HG03378 (cell line): ENCODE measurements at regions not wholly inside any gene's neighbourhood (a gene's known extent, or its start where the extent isn't known, plus 50 kb on each side); places are given as distances from the start of the nearest gene placed in this dataset.
"Not testable (repeated sequence)": the region's sequence is repeated elsewhere in the genome, so short reads cannot be mapped to it uniquely, and the experiment has no call there.

Experiments used
- ATAC-seq: cut with Tn5 transposase; IDR thresholded peaks from one replicate; pipeline ENCODE4 v1.9.1; 2021; ENCODE audit warnings: mild to moderate bottlenecking, moderate library complexity; ENCODE audit not compliant: unreplicated experiment

DNA sequence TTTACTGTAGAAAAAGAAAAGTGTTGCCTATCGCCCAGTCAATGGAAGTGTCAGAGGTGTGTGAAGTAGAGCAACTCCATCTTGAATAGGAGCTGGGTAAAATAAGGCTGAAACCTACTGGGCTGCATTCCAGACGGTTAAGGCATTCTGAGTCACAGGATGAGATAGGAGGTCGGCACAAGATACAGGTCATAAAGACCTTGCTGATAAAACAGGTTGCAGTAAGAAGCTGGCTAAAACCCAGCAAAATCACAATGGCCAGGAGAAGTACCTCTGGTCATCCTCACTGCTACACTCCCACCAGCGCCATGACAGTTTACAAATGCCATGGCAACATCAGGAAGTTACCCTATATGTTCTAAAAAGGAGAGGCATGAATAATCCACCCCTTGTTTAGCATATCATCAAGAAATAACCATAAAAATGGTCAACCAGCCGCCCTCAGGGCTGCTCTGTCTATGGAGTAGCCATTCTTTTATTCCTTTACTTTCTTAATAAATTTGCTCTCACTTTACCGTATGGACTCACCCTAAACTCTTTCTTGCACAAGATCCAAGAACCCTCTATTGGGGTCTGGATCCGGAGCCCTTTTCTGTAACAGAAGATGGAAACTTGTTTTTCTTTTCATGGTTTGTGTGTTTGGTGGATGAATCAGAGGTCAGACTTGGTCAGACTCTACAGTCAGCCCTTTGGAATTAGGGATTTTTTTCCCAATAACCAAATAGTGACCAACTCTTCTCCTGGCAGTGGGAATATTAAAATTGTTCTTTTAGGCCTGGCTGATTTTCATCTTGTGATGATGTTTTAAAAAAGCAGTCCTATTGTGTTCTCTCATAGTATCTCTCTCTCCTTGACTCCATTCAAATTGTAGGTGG, 252.9 kb upstream of the ACTBL2 start:
- ATAC-seq, result not testable (repeated sequence)

DNA sequence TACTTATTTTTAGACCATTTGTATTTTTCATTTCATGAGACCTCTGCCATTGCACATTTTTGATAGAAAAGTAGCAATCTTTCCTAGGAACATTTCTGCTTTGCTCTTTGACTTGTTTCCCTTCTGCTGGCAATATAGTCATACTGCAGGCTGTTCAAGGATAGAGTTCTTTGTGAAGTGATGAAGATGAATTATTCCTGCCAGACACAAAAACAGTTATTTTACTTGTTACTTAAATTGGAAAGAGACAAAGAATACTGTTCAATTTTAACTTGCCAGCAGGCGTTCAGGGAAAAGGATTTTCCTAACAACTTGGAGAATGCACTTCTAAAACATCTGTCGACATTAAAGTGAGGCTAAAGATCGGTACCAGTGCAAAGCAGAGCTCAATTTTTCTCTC, 251.7 kb upstream of the ACTBL2 start:
- ATAC-seq, result no peak

DNA sequence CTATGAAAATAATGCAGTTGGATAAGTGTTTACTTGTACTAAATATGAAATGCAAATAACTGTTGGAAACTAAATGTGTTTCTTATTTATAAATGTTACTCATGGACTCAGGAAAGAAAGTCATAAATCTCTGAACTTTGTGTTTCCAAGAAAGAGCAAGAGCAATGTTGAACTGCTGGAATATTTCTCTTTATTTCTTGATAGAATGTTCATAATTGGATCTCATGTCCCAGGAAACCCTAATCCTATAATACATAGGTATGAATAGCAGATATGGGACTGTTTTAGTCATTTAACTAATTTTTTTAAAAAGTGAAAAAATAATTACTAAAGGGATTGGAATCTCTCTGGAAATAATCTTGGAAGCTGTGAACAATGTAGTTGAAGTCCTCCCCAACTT, 245.0 kb upstream of the ACTBL2 start:
- no peak for ATAC-seq

DNA sequence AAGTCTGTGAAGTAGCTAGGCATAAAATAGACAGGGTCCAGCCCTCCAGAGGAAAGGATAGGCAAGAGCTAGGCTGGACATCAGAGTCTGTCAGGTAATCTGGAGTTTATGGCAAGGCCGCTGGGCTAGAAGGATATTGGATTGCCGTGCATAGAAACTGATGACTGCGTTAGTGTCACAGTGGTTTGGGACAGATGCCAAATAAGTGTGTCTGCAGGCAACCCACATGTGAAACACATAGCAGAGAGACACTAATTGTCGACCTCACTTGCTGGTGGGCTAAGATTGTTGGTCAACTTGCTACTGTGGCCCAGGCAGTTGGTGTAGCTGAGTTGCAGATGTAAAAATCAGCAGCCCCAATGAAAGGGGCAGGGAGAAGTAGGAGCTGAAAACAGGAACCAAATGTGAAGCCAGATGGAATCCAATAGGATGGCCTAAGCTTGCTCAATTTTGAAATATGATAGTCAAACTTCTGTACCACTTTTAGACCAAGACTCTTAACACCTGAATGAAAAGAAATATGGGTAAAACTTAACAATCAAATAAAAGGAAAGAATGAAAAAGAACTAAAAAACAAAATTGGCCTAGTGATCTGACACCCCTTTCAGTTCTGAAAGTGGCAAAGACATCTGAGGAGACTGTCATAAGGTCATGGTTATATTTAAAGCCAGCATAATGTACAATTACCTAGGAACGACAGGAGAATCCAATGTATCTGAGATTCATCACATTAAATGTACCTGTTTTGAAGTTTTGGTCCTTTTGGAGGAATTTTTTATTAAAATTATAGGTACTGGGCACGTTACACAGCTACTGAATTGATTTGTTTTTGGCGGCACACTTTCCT, 243.3 kb upstream of the ACTBL2 start:
- ATAC-seq, result no peak

DNA sequence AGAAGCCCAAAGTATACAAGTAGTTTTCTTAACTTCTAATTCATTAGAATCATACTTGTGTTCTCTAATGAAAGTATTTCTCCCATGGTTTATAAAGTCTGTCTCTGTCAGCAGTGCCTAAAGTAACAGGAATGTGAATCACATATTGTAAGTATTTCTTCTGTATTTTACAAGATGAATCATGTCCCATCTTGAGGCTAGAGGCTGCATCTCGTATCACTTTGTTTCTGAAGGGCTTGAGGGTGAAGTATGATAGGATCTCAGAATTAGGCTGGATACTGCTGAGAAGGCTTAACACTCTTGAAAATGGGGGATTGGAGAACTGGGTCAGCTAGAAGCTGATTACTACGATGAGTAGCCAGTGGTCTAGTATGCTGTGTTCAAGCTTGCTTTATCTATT, 242.2 kb upstream of the ACTBL2 start:
- no peak for ATAC-seq

DNA sequence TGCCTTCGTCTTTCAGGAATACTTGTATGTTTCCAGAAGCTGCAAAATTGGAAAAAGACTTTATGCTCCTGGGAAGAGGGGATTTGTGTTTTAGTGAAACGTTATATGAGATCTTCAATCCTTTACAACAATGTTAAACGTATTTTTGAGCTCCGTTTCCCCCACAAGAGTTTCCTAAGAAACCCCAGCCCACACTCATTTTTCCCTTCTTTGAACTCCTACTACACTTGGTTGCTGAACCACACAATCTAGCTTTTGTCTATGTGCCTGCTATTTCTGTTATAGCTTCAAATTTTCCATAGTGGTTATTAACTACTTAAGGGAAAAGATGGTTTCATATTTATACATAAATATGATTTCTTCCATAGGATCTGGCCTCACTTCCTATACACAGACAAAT, 238.6 kb upstream of the ACTBL2 start:
- no peak for ATAC-seq

DNA sequence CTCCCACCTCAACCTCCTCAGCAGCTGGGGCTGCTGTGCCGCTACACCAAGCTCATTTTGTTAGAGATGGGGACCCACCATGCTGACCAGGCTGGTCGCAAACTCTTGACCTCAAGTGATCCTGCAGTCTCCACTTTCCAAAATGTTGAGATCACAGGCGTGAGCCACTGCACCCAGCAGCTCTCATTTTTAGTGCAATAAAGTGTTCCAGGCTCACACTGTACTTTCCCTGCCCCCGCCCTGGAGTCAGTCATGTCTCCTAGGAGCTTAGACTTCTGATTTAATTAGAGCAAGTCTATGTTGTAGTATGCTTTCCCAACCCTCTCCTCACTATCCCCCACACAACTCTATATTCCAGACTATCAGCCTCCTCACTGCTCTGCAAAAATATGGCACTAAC, 238.0 kb upstream of the ACTBL2 start:
- no peak for ATAC-seq

DNA sequence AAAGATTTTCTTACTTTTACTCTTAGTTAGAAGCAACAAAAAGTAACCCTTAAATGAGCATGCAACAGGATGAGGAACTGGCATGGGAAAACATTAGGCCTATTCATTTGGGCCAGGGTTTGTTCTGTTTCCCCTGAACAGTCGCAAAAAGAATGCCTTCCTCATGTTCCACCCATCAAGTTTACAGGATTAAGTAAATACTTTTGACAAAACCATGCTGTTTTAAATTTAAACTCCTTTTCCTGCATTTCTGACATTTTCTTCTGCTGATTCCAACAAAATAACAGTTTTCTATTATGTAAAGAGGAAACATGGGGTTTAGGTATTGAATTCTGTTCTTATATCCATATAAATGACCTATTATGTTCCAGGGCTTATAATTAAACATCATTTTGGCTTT, 236.6 kb upstream of the ACTBL2 start:
- no peak for ATAC-seq

DNA sequence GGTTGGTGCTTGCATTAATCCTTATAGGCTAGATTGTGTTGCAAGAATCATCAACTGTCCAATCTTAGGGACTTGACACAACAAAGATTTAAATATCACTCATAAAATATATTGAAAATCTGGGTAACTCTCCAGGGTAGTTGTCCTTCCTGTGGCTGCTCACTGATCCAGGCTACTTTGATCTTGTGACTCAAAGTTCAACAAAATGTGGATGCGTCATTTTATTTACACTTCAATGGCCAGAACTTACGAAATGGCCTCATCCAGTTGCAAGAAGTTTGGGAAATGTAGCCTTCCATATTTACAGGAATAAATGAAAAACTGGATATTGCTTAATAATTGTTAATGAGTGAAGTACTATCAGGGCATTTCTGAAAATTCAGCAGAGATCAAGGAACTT, 235.5 kb upstream of the ACTBL2 start:
- no peak for ATAC-seq

DNA sequence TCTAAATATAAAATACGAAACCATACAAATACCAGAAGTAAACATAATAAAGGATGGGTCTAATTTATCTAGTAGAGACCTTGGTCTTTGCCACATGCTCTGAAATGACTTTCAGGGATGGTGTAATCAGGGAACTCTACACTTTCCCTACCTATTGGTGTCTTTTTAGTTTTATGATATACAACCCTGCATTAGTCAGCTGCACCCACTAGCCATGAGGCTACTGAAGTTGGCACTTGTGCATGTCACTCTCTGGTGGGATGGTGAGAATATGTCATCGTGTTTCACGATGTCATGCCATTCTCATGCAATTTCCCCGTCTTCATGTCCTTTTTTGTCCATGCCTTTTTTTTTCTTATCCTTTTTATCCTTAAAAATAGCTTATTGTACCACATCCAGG, 234.9 kb upstream of the ACTBL2 start:
- no peak for ATAC-seq

DNA sequence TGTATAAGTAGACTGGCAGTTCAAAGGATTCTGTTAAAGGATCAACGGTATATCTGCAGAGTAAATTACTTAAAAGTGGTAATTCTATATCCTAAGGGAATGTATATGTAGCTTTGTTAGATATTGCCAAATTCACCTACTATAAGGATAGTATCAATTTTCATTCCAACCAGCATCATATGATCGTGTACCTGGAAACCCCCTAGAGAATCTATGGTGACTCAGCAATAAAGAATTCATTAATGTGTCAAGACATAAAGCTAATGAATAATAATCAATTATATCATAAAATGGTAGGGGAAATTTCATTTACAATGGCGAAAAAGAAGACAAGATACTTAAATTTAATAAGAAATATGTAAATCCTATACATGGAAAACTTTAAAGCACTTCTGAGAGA, 234.1 kb upstream of the ACTBL2 start:
- no peak for ATAC-seq

DNA sequence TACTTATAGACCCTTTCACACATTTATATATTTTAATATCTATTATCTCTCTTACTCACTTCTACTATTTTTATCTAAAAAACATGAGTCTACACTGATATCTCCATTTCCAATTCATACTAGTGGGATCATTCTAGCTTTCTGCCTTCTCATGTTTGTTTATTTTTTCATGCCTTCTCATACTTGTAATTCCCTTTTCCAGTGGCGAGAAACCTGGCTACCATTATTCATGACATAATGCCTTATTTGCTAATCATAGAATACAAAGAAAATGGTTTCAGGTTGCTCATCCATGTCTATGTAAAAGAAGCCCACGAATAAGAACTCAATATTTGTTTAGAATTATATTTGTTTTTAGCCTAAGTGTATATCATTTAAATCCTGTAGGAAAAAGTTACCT, 232.7 kb upstream of the ACTBL2 start:
- no peak for ATAC-seq

DNA sequence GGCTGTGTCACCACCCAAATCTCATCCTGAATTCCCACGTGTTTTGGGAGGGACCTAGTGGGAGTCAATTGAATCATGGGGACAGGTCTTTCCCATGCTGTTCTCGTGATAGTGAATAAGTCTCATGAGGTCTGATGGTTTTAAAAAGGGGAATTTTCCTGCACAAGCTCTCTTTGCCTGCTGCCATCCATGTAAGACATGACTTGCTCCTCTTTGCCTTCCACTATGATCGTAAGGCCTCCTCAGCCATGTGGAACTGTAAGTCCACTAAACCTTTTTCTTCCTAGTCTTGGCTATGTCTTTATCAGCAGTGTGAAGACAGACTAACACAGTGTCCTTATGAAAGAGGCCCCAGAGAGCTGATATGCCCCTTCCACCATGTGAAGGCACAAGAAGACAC, 230.9 kb upstream of the ACTBL2 start:
- ATAC-seq, result not testable (repeated sequence)

DNA sequence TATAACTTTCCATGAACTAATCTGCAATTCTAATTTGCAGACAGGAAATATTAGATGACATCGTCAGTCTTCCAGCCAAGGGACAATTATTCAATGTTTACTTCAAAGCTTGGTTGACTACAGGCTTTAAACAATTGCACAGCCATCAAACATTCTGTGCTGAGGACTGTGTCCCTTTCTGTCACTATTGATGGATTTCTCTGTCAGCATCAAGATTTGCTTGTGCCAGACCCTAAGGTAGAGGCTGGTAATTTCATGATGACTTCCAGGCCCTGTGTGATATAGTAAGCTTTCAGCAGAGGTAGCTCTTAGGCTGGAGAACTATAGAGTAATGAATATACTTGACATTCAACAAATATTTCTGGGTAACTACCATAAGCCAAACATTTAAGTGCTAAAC, 229.3 kb upstream of the ACTBL2 start:
- ATAC-seq, result no peak

DNA sequence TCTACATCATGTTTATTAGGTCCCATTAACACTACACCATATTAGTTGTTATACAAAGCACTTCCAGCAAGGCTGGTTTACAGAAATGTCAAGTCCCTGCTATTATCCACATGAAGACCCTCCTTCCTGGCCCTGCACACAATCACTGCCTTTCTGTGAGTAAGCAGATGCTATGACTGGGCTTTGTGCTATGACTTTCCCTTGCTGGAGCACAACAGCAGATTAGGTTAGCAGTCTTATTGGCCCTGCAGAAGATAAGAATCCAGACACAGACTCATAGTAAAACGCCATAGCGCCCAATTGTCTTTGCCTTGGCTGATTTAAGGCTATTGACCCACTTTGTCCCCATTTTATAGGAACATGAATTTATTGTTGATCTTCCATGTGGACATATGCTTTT, 228.9 kb upstream of the ACTBL2 start:
- no peak for ATAC-seq

DNA sequence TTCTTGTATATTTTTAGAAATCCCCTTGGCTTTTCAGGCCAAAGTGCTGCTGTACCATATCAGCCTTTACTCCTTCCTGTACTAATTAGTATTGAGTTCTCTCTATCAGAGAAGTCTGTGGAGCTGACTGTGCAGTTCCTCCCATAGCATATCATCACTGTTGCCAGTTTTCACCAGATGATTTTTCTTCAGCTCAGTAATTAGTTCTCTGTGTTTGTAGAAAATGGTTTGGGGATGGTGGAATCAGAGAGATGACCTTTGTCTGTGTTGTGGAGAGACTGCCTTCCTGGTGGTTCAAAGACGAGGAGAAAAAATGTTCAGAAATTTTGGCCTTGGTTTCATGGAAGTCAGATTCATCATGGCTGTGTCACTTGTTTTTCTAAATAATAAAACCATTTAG, 227.5 kb upstream of the ACTBL2 start:
- no peak for ATAC-seq

DNA sequence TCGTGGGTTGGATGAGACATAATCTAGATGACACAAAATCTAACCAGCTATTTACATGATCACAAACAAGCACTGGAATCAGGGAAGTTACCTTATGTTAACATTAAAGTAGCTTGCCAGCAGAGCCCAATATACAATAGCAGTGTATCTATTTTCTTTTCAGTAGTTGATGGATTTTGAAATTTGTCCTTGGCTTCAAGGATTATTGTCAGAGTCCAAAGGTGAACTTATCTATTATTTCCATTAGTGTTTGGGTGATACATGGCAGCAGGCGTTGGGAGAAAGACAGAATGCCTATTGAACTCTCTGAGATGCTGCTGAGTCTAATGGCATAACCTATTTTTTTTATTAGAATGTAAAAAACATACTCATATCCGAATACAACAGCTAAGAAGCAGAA, 223.2 kb upstream of the ACTBL2 start:
- no peak for ATAC-seq

DNA sequence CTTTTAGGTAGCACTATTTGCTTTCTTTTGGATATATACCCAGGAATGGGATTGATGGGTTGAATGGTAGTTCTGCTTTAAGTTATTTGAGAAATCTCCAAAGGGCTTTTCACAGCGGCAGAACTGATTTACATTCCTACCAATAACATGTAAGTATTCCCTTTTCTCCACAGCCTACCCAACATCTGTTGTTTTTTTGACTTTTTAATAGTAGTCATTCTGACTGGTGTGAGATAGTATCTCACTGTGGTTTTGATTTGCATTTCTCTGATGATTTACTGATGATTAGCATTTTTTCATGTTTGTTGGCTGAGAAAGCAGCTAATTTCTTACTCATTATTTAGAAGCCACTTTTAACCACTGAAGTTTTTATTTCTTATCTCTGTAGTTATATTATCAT, 221.1 kb upstream of the ACTBL2 start:
- no peak for ATAC-seq

DNA sequence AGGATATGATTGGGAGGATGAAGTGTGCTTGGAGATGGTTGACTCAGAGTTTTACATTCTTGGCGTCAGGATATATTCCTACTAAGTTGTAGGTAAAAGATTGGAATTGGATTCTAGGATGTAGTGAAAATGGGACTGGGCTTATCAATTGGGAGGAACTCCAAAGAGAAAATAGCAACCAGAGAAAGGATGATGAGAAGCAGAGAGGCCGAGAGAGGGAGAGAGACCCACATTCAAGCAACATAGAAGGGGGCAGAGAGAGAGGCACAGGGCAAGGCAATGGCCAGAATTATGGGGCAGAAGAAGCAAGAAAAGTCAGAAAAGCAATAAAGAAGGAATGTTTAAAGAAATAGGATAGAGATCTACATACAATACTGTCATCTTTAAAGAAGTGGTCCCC, 217.9 kb upstream of the ACTBL2 start:
- ATAC-seq, result no peak

DNA sequence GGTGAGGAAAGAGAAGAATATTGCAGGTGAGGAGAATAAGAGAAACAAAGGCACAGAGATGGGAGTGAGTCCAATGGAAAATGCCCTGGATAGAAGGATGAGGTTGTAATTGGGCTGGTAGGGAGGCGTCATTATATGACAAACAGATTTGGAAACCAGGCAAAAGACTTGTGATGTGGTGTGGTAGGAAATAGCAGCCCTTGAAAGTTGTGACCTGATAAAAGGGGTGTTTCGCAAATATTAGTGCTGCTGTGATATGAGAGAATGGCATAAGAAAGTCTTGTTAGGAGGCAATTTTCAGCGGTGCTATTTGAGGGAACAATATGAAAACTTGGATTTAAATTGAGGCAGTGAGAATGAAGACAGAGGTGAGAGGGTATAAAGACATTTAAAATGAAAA, 217.5 kb upstream of the ACTBL2 start:
- ATAC-seq, result no peak

DNA sequence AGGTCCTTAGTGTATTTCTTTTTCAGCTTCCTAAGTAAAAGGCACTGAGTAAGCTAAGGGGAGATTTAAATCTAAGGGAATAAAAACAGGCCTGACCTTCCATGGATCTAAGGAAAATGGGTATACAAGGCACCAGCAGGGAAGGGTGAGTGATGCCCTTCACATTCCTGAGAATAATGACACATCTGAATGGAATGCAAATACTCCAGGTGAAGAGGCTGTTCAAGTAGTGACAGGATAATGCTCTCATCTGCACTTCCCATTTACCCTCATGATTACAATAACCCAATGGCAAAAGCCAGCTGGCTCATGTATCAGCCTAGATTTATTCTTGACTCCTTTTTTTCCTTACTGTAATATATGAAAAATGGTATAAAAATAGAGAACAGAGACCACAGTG, 216.2 kb upstream of the ACTBL2 start:
- no peak for ATAC-seq

DNA sequence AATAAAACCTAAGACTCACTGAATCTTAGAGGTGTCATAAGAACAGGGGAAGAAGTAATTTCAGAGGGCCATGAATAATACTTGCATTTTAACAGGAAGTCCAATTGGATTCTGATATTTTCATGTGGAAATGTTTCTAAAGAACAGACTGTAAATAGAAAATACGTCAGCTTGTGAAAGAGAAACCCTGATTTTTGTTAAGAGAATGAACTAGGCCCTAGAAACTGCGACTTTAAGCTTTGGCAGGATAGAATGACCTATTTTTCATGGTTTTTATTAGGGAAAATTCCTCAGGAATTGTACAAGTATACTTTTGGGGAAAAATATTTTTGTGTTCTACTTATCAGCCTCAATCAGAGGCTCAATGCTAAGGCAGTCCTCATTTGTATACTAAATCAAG, 215.5 kb upstream of the ACTBL2 start:
- ATAC-seq, result no peak
